ENCODE measurements at regions not wholly inside any gene's neighbourhood (a gene's known extent, or its start where the extent isn't known, plus 50 kb on each side); places are given as distances from the start of the nearest gene placed in this dataset.

- TF ChIP-seq, protein P1, sequence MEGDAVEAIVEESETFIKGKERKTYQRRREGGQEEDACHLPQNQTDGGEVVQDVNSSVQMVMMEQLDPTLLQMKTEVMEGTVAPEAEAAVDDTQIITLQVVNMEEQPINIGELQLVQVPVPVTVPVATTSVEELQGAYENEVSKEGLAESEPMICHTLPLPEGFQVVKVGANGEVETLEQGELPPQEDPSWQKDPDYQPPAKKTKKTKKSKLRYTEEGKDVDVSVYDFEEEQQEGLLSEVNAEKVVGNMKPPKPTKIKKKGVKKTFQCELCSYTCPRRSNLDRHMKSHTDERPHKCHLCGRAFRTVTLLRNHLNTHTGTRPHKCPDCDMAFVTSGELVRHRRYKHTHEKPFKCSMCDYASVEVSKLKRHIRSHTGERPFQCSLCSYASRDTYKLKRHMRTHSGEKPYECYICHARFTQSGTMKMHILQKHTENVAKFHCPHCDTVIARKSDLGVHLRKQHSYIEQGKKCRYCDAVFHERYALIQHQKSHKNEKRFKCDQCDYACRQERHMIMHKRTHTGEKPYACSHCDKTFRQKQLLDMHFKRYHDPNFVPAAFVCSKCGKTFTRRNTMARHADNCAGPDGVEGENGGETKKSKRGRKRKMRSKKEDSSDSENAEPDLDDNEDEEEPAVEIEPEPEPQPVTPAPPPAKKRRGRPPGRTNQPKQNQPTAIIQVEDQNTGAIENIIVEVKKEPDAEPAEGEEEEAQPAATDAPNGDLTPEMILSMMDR (IDR thresholded peaks at IDR 0.05; ENCODE audit: low read length), result no peak
- TF ChIP-seq EZH2 (optimal IDR thresholded peaks at IDR 0.05; ENCODE audit: low read depth, low read length) (no peak), EZH2phosphoT487 (IDR thresholded peaks at IDR 0.05; ENCODE audit: low read length) (no peak)
These were observed 226.5 kb upstream of the CAMK1G start for GRCh38 chr1:209356976-209357377.

Measured in MM.1S (cell line).